ENCODE measurements at regions not wholly inside any gene's neighbourhood (a gene's known extent, or its start where the extent isn't known, plus 50 kb on each side); places are given as distances from the start of the nearest gene placed in this dataset.

DNA sequence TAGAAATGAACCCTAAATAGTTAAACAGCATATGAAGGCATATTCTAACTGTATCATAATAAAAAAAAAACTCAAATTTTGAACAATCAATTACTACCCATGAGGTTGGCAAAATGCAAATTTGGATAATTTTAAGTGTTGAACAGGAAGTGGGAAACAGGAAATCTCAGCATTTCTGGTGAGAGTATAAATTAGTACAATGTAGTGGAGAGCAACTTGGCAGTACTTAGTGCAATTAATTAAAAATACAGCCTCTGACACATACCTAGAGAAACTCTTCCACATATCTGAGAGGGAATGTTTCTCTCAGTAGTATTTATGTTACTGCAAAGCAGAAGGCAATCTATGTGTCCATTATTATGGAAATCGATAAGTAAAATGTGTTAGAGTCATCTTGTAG lies 96.8 kb downstream of the TUSC7 start:
- Histone ChIP-seq H3K27ac (no peak overlapping the region), H3K9me3 (no peaks in the 10 kb centered on the region), H3K36me3 (no peaks in the 10 kb centered on the region), H3K27me3 (no peaks in the 10 kb centered on the region), H3K4me3 (no peak overlapping the region), H3K4me1 (no peaks in the 10 kb centered on the region)
- TF ChIP-seq, protein P1, sequence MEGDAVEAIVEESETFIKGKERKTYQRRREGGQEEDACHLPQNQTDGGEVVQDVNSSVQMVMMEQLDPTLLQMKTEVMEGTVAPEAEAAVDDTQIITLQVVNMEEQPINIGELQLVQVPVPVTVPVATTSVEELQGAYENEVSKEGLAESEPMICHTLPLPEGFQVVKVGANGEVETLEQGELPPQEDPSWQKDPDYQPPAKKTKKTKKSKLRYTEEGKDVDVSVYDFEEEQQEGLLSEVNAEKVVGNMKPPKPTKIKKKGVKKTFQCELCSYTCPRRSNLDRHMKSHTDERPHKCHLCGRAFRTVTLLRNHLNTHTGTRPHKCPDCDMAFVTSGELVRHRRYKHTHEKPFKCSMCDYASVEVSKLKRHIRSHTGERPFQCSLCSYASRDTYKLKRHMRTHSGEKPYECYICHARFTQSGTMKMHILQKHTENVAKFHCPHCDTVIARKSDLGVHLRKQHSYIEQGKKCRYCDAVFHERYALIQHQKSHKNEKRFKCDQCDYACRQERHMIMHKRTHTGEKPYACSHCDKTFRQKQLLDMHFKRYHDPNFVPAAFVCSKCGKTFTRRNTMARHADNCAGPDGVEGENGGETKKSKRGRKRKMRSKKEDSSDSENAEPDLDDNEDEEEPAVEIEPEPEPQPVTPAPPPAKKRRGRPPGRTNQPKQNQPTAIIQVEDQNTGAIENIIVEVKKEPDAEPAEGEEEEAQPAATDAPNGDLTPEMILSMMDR (IDR thresholded peaks at IDR 0.05) = no peak
- no peak for TF ChIP-seq POLR2A (IDR thresholded peaks at IDR 0.05)
- no peak for DNase-seq

DNA sequence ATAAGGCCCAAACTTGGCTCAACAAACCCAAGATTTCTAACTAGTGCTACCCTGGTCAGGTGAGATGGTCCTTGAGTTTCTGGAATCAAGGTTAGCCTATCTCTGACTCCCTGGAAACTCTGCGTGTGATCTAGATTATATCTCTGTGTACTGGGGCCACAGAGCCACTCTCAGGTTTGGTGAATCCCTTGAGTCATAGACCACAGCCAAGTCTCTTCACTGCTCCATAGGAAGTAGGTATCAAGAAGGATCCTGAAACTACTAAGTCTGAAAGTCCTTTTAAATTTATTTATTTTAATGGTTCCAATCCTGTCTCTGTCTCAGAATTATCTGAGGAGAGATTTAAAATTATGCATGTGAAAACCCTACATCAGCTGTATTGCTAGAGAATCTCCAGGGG lies 99.1 kb downstream of the TUSC7 start:
- Histone ChIP-seq H3K4me3 (no peak overlapping the region), H3K4me1 (no peaks in the 10 kb centered on the region), H3K27me3 (no peaks in the 10 kb centered on the region), H3K36me3 (no peaks in the 10 kb centered on the region), H3K9me3 (no peaks in the 10 kb centered on the region), H3K27ac (no peak overlapping the region)
- DNase-seq = no peak
- TF ChIP-seq, protein P1 (IDR thresholded peaks at IDR 0.05) = no peak
- TF ChIP-seq POLR2A (IDR thresholded peaks at IDR 0.05) = no peak

DNA sequence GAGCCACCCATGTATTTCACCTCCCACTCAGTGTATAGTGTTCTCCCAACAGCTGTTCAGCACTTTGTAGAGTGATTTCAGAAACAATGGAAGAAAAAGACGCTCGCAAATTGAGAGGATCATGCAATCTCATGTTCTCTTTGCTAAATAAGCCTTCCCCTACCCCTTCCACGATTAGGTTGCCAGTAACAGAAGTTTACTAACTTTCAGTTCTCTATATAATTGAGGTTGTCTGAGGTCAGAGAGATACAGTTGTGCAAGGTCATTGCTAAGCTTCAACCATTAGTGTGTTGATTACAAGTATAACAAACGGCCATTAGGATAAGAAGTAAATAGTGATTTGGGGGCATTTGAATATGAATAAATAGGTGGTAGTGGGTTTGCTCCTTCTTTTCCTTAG lies 99.6 kb downstream of the TUSC7 start:
- no peaks in the 10 kb centered on the region for H3K9me3 ChIP-seq
- H3K27ac ChIP-seq = no peak overlapping the region
- H3K4me1 ChIP-seq = no peaks in the 10 kb centered on the region
- no peak for DNase-seq
- H3K4me3 ChIP-seq = no peak overlapping the region
- TF ChIP-seq, protein P1 (IDR thresholded peaks at IDR 0.05) = no peak
- TF ChIP-seq POLR2A (IDR thresholded peaks at IDR 0.05) = no peak
- no peaks in the 10 kb centered on the region for H3K27me3 ChIP-seq
- H3K36me3 ChIP-seq = no peaks in the 10 kb centered on the region

DNA sequence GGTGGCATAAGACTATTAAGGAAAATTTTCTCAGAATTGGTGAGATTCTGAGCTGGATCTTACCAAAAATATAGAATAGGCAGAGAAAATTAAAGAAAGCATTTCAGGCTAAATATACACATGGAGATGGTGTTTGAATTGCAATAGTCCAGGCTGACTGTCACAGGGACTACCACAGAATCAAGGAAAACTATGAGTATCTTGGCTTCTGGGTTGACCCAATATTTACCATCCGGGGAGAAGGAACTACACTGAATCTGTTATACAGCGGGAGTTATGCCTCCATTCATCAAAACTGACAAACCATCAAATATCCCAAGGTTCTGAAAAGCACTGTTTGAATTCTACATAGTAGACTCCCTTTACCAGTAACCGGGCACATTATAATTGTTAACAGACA lies 102.2 kb downstream of the TUSC7 start:
- Histone ChIP-seq H3K4me3 (no peak overlapping the region), H3K27ac (no peak overlapping the region), H3K27me3 (no peaks in the 10 kb centered on the region), H3K9me3 (no peaks in the 10 kb centered on the region), H3K36me3 (no peaks in the 10 kb centered on the region), H3K4me1 (no peaks in the 10 kb centered on the region)
- no peak for TF ChIP-seq POLR2A (IDR thresholded peaks at IDR 0.05)
- TF ChIP-seq, protein P1 (IDR thresholded peaks at IDR 0.05) = no peak
- DNase-seq = no peak

DNA sequence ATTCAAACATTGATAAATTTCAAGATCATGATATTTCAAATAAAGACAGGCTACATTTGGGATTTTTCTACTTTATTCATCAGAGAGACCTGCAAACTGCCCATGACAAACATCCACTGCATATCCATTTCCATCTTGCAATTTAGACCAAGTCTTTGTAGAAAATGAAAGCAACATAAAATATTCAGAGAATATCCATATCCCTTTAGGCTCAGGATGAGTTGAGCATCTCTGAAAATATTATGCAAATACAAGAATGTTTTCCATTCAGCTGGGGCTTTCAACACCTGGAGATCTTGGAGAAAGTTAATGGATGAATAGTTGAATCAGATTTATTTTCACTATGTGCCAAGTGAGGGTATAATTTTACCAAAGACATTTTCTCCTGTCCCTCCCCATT lies 103.4 kb downstream of the TUSC7 start:
- no peaks in the 10 kb centered on the region for H3K9me3 ChIP-seq
- no peaks in the 10 kb centered on the region for H3K36me3 ChIP-seq
- no peak overlapping the region for H3K4me3 ChIP-seq
- TF ChIP-seq, protein P1 (IDR thresholded peaks at IDR 0.05) = no peak
- TF ChIP-seq POLR2A (IDR thresholded peaks at IDR 0.05) = no peak
- no peak for DNase-seq
- H3K27me3 ChIP-seq = no peaks in the 10 kb centered on the region
- H3K4me1 ChIP-seq = no peaks in the 10 kb centered on the region
- H3K27ac ChIP-seq = no peak overlapping the region

DNA sequence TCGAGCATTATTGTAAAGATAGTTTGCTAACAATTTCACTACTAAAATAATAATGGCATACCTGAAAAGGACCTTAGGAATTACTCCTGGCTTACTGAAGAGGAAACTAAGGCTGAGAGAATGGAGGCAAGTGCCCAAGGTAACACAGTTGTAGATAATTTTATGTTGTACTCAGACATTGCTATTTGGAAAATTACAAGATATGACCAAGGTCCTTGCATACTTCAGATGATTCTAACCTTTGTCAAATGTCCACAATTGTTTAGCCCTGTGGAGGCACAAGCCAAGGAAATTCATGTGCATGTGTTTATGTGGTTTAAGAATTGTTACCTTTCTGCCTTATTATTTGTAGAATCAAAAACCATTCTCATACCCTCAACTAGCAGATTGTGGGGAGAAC lies 105.7 kb downstream of the TUSC7 start:
- DNase-seq = no peak
- Histone ChIP-seq H3K36me3 (no peaks in the 10 kb centered on the region), H3K27ac (no peak overlapping the region), H3K27me3 (no peaks in the 10 kb centered on the region), H3K4me1 (no peaks in the 10 kb centered on the region), H3K4me3 (no peak overlapping the region), H3K9me3 (no peaks in the 10 kb centered on the region)
- TF ChIP-seq, protein P1 (IDR thresholded peaks at IDR 0.05) = no peak
- TF ChIP-seq POLR2A (IDR thresholded peaks at IDR 0.05) = no peak

Data from Peyer's patch (tissue), 4 donors.